Pancreas (tissue), 10 donors: ENCODE measurements at regions not wholly inside any gene's neighbourhood (a gene's known extent, or its start where the extent isn't known, plus 50 kb on each side); places are given as distances from the start of the nearest gene placed in this dataset.

ENCODE experiments used
- ATAC-seq, 4 donors: fragments of 200-7000 bp; cut with Tn5 transposase; one replicate each; pipeline versions ENCODE4 v1.8.0 to v1.9.1; 2020; ENCODE audit warnings: mild to moderate bottlenecking in 4 of 4, moderate library complexity in 4 of 4
- DNase-seq, 6 donors: peaks; one replicate each; pipeline ENCODE4 v3.0.0-alpha.2; 2020
- FAIRE-seq: peaks from 2 replicates; lab custom pipeline; 2012; peaks lifted over from hg19 to GRCh38; lab: Jason Lieb, UNC
- H3K27ac ChIP-seq, 4 donors: fragments of 200-600 bp; sonication (generic); 1 replicate in 3 of 4; 2 replicates in 1 of 4; pipeline versions ENCODE4 v1.5.0 to v1.8.0; 2020
- H3K27me3 ChIP-seq, 4 donors: fragments of 200-600 bp; one replicate each; pipeline ENCODE4 v1.8.0; 2021
- H3K36me3 ChIP-seq, 3 donors: fragments of 200-600 bp; sonication (generic) in 1 of 3; one replicate each; pipeline versions ENCODE4 v1.5.0 to v1.8.0; 2020 to 2021
- H3K4me1 ChIP-seq, 3 donors: fragments of 200-600 bp; one replicate each; pipeline ENCODE4 v1.8.0; 2021
- H3K4me3 ChIP-seq, 4 donors: fragments of 200-600 bp; sonication (generic) in 2 of 4; one replicate each; pipeline versions ENCODE4 v1.5.0 to v1.8.0; 2020 to 2021
- H3K9me3 ChIP-seq, 4 donors: fragments of 200-600 bp; one replicate each; pipeline ENCODE4 v1.8.0; 2021
- CTCF ChIP-seq, 4 donors: fragments of 200-600 bp; sonication (generic) in 3 of 4; IDR thresholded peaks; one replicate each; pipeline versions ENCODE4 v1.5.0 to v1.8.0; 2021; ENCODE audit warnings: antibody characterized with exemption in 4 of 4
- WGBS, 2 donors: extraction: QIAGEN DNeasy Blood & Tissue Kit; methylation state at CpG; one replicate each; pipeline ENCODE4 v1.1.7; 2013; 5-methylcytosine and 5-hydroxymethylcytosine counted together
- intact Hi-C, 3 donors: fragments of 100-400 bp; cut with DNase I; formaldehyde crosslinking; loops; one replicate each; pipeline versions ENCODE4 v1.11.1 to v1.14.2; 2022
- donor health status: healthy with polysubstance abuse.
- donor health status: DM: no; HTN: no; CAD: no; lungs with moderate emphysema.
- donor health status: DM: no; HTN: no; CAD: no.
- donor health status: control.
- donor health status: control.
- donor health status: Bipolar disorder and iron deficiency.
- donor health status: DM: yes; HTN: yes; CAD: no.
- donor health status: DM: no; HTN: no; CAD: no.
- donor health status: DM: no; HTN: no; CAD: no.
- donor health status: DM: yes; HTN: yes; CAD: no.

DNA sequence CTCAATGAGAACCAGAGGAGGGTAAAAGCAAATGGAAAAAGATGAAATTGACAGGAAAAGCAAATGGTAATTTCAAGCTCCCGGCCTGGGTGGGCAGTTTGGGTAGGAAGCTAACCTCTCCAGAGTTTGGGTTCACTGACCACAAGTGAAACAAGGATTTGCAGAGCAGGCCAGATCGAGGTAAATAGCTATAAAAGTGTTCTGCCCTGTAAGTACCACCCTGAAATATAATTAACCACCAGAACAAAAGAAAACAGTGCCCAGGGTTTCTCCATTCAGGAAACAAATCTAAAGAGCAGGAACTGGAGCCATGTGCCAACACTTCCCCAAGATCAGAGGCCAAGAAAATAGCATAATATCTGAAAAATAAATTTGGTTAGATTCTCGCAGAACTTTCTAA lies 276.7 kb upstream of the MEOX2 start:
- Histone ChIP-seq H3K27ac (no peak overlapping the region), H3K36me3 (no peaks in the 10 kb centered on the region), H3K4me3 (no peak overlapping the region), H3K9me3 (no peaks in the 10 kb centered on the region), H3K4me1 (no peaks in the 10 kb centered on the region), H3K27me3 (no peaks in the 10 kb centered on the region)
- intact Hi-C loops, result no loop called here
- ATAC-seq (no peak), DNase-seq (no peak), FAIRE-seq (no peak)
- TF ChIP-seq CTCF (IDR thresholded peaks at IDR 0.05), result no peak
- WGBS, 2 donors, result 44 to 51% methylated on average over 3 of the region's 3 CpGs

DNA sequence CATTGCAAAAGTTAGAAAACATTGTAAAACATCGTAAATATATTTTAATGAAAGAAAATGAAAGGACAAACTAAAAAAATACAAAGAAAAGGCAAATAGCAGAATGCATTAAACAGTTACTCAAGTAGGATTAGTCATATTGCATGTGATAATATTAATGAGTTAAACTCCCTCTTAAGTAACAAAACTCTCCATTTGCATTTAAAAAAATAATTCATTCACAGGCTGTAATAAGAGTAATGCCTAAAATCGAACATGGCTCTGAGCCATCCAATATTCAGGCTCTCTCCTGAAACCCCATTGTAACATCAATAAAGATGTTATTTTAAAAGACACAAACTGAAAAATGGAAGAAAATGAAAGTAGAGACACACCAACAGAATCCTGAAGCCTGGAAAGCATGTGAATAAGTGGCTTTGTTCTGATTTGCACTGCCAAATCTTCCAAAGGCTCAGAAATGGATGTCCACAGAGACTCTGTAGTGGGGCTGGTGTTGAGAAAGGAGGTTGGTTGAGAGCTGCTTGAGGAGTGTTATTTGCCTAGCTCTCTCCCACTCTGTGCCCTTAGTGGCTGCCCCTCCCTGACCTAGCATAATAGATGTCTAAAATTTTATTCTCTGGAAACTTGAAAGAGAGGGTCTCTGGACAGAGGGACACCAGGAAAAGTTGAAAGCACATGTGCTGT lies 268.3 kb upstream of the MEOX2 start:
- FAIRE-seq, result no peak
- Histone ChIP-seq H3K9me3 (no peaks in the 10 kb centered on the region), H3K27ac (no peak overlapping the region), H3K36me3 (no peaks in the 10 kb centered on the region), H3K27me3 (no peaks in the 10 kb centered on the region), H3K4me3 (no peak overlapping the region), H3K4me1 (no peaks in the 10 kb centered on the region)
- WGBS, 2 donors, result 59 to 72% methylated on average over 2 of the region's 2 CpGs
- no peak for ATAC-seq
- no peak for DNase-seq
- intact Hi-C loops, result no loop called here
- no peak for TF ChIP-seq CTCF (IDR thresholded peaks at IDR 0.05)

GRCh38 chr7:15950299-15950698 lies 263.8 kb upstream of the MEOX2 start:
- H3K36me3 ChIP-seq, result no peaks in the 10 kb centered on the region
- TF ChIP-seq CTCF (IDR thresholded peaks at IDR 0.05), result no peak
- DNase-seq (no peak), ATAC-seq (no peak), FAIRE-seq (no peak)
- H3K9me3 ChIP-seq, result no peaks in the 10 kb centered on the region
- H3K4me1 ChIP-seq, result no peaks in the 10 kb centered on the region
- H3K4me3 ChIP-seq, result no peak overlapping the region
- 56 to 64% methylated on average over 3 of the region's 3 CpGs for WGBS, 2 donors
- H3K27me3 ChIP-seq, result no peaks in the 10 kb centered on the region
- no peak overlapping the region for H3K27ac ChIP-seq
- intact Hi-C loops, result no loop called here

- no peak for FAIRE-seq
- Histone ChIP-seq H3K9me3 (no peaks in the 10 kb centered on the region), H3K27me3 (no peaks in the 10 kb centered on the region), H3K4me3 (no peak overlapping the region), H3K36me3 (no peaks in the 10 kb centered on the region), H3K27ac (no peak overlapping the region), H3K4me1 (no peaks in the 10 kb centered on the region)
- no peak for TF ChIP-seq CTCF (IDR thresholded peaks at IDR 0.05)
- WGBS, 2 donors, result 55 to 69% methylated on average over 2 of the region's 2 CpGs
- no peak for ATAC-seq
- no peak for DNase-seq
- intact Hi-C loops, result no loop called here
Observed at GRCh38 chr7:15947754-15948153, 261.3 kb upstream of the MEOX2 start.

GRCh38 chr7:15938115-15938514 lies 251.6 kb upstream of the MEOX2 start:
- Histone ChIP-seq H3K27me3 (no peaks in the 10 kb centered on the region), H3K36me3 (no peaks in the 10 kb centered on the region), H3K4me3 (no peak overlapping the region), H3K9me3 (no peaks in the 10 kb centered on the region), H3K4me1 (no peaks in the 10 kb centered on the region), H3K27ac (no peak overlapping the region)
- intact Hi-C loops, result no loop called here
- no peak for DNase-seq
- FAIRE-seq, result no peak
- no peak for ATAC-seq
- no peak for TF ChIP-seq CTCF (IDR thresholded peaks at IDR 0.05)
